NCI-H748 treated with DMSO at 0.1 percent for 48 hours (cell line): ENCODE measurements at regions not wholly inside any gene's neighbourhood (a gene's known extent, or its start where the extent isn't known, plus 50 kb on each side); places are given as distances from the start of the nearest gene placed in this dataset.

Experiments used
- DNase-seq: peaks from one replicate; lab custom pipeline; 2025; lab: John Stamatoyannopoulos, UW

DNA sequence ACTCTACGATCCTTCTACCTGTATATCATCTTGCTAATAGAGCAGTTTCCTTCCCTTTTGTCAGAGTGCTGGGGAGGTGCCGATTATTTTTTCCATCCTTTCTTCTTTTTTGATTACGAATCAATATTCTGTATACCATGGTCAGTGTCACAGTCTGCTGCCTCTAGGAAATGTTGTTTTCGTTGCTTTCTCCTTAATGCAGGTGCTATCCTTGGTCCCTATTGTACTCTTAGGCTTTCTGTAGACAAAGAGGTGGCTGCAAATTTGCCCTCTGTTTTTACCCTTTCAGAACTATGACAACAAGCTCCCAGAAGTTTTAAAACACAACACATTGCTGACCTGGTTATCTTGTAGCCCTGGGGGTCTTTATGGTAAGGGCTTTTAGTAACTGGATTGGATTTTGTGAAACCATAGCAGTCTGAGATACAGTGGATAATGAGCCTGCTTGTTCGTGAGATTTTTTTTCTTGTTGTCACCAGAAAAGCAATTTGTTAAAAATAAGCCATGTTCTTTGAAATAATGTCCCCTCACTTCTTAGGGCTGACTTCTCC lies 430.3 kb upstream of the TPM1 start:
- no peak for DNase-seq

DNA sequence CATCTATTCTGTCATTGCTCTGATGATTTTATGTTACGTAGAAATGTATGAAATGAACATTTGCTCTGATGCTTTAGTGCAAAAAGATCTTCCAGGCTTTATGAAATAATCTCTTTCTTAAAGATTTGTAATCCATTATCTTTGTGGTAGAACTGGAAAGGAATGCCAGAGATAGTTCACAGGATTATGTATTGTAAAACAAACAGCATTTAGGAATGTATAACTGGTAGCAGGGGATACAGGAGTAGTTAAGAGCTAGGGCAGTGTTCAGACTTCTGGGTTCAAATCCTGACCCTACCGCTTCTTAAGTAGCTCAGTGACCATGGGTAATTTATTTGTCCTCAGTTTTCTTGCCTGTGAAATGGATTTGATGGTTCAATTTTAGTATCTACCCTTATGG lies 429.8 kb upstream of the TPM1 start:
- DNase-seq: no peak

DNA sequence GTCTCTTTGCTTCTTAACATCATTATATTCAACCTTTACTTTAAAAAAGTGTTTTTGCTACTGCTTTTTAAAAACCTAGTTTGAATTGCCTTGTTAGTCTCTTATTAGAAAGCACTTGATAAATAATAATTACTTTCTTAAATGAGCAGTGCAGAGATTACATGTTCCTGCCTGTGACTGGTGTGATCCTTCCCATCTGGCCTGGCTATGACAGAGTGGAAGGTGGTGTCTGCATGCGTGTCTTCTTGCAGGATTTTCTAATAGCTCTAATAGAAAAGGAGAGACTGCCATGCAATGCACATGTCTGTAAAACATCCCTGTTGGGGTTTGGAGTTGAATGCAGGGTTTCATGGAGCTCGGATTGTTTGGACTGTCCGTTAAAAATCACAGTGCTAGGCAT lies 425.8 kb upstream of the TPM1 start:
- no peak for DNase-seq

DNA sequence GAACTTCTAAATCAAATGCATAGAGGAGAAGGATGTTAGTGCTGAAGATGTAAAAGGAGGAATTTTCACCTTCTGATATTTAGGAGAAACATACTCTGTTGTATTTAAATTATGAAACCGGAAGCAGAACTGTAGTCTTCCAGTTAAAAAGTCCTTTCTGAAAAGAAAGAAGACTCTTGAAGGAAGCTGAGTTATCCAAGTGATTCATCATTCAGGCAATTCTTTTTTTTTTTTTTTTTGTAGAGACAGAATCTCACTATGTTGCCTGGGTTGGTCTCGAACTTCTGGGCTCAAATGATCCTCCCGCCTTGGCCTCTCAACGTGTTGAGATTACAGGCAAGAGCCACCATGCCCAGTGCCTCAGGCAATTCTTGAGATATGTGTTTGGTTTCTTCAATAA lies 424.8 kb upstream of the TPM1 start:
- DNase-seq: no peak

DNA sequence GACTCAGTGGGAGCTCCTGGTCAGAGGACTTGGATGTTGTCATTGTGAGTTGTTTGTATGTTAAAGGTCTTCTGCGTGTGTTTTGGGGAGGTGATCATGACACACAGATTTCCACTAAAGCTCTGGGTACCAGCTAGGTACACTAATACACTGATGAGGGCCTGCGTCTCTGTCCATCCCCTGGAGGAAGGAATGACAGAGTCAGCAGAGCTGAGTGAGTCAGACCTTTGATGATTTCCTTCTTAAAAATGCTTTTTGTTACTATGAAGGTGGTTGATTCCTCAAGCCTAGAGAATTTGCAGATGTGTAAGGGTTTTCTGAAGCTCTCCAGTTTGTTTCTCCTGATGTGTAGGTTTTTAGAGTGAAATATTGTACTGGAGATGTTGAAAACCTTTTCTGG lies 424.1 kb upstream of the TPM1 start:
- no peak for DNase-seq

DNA sequence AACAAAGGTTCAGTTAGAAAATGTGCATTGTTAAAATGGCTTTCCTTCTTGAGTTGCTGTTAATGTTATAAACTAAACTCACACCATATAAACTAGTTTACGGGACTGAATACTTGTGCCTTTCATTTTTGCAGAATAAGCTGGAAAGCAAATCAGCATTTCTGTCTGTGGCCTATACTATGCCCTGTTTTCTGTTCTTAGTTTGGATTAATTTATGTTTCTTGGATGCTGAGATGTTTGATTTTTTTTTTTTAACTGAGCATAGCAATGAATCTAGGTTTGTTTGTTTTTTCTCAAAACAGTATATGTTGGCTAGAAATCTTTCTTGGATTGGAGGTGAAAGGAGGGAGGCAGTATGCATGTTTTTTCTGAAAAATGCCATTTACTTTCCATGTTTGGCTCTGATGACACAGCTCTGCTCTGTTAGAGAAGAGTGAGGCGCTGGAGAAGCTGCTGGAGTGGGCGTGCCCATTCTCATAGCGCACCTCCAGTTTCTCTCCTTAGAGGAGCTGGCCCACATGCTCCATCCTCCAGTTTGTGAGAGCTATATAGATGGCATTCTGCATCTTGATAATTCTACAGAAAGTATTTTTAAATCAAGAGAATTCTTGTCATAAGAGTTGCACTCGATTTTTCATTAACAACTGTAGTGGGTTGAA lies 423.6 kb upstream of the TPM1 start:
- DNase-seq: no peak

DNA sequence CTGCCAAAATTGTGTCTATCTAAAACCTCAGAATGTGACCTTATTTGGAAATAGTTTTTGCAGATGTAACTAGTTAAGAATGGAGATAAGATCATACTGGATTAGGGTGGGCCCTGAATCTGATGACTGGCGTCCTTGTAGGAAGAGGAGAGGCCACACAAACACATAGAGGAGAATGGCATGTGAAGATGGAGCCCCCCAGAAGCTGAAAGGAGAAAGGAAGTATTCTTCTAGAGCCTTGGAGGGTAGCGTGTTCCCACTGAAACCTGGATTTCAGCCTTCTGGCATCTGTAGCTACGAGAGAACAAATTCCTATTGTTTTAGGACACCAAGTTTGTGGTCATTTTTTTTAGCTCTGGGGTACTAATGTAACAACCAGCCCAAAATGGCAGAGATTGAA lies 423.0 kb upstream of the TPM1 start:
- no peak for DNase-seq

DNA sequence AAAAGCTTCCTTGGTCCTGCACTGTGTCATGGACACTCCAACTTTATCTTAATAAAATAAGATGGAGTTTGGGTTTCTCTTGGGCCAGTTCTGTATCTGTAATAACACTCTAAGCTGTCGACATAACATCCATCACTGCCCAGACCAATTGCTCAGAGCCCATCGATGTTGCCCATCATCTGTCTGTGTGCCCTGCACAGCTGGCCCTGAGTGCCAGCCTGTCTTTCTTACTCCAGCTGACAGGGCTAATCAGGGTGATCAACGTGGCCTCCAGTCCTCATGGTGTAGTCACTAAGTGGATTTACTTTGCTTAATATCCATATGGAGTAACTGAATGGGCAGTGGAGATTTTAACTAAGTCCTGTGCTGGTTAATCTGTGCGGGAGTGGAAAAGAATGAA lies 419.8 kb upstream of the TPM1 start:
- no peak for DNase-seq

DNA sequence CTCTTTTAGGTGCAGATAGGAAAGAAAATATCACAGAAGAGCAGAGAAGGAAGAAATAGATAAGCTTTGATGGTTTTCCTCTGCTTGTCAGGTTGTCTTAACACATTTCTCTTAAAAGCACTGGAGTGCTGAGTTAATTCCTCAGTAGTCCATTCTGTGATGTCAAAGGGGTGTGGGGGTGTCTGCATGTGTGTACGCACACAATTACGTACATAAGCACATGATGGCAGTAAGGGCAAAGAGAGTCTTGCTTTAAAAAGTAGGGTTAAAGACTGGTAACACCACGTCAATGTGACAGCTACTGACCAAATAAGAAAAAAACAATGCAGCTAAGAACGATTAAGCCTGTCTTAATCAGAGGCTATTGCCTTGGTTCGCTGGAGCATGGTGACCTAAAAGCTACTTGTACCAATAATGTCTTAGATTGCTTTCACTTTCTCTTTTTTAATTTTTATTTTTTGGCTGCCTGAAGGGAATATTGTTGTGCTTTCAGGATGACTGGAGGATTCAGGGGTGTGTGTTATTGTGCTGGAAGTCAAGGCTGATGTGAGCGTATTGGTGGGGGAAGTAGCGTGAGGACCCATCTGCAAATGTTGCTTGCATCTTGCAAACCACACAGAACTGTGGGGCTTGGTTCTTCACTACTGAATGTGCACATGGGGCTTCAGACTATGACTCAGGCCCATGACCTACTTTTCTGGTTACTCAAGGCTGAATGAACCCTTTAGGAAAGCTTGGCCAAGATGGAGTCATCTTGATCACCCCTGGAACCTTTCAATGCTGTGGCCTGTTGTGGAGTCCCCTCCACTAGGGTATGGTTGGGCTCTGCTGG lies 417.8 kb upstream of the TPM1 start:
- no peak for DNase-seq

DNA sequence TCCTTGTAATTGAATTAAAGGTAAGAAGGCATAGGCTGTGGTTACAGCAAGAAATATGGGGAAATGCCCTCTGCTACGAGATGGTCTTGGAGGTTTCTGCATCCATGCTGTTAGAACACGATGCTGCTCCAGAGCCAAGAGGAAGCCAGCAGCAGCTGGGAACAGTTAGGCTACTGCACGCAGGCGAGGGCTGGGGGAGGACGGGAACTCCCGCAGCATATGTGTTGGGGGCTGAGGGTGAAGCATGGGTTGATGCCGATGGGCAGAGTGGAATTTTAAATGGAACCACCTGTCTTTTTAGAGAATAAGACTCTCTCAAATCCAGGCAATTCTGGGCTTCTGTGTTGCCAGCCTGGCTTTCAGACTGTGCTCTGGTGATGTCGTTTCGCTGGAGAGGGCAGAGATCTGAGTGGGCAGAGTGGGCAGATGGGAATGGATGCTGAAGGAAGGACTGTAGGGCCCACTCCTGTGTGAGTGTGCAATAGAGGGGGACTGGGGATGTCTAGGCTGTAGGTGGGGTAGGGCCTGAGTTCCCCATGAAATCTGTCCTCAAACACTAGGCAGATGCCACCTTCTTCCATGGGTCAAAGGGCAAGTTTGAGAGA lies 417.0 kb upstream of the TPM1 start:
- DNase-seq: no peak

DNA sequence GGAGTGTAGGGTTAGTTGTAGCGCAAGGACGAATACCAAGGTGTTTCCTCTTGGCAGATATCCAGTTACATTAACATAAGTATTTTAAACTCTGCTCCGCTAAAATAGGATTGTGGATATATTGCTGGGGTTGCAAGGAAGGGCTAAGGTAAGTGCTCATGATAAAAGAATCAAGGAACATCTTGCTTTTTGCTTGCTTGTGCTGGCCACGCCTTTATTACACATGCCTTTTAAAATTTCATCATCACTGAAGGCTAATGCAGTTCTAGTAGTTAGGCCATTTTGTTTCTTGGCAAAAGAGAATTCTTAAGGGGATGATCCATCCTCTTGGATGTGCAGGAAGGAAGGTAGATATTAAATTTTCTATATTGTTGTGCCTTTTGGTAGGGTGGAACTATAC lies 415.6 kb upstream of the TPM1 start:
- DNase-seq: no peak

DNA sequence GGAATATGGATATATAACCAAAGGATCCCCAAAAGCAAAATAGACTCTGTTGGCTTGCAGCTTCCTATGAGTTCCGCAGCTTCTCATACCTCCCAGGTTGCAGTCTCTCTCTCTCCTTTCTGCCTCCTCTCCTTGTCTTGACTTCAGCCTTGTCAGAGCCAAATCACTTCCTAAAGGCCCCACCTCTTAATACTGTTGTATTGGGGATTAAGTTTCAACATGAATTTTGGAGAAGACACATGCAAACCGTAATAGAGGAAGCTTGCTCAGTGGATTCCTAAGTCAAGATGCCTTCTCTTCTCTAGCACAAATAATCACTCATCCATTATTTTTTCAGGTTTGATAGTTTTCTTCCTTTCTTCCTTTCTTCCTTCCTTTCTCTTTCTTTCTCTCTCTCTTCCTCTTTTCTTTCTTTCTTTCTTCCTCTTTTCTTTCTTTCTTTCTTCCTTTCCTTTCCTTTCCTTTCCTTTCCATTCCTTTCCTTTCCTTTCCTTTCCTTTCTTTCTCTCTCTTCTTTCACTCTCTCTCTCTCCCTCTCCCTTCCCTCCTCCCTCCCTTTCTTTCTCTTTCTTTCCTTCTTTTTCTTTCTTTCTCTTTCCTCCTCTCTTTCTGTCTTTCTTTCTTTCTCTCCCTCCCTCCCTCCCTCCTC lies 411.3 kb upstream of the TPM1 start:
- no peak for DNase-seq

DNA sequence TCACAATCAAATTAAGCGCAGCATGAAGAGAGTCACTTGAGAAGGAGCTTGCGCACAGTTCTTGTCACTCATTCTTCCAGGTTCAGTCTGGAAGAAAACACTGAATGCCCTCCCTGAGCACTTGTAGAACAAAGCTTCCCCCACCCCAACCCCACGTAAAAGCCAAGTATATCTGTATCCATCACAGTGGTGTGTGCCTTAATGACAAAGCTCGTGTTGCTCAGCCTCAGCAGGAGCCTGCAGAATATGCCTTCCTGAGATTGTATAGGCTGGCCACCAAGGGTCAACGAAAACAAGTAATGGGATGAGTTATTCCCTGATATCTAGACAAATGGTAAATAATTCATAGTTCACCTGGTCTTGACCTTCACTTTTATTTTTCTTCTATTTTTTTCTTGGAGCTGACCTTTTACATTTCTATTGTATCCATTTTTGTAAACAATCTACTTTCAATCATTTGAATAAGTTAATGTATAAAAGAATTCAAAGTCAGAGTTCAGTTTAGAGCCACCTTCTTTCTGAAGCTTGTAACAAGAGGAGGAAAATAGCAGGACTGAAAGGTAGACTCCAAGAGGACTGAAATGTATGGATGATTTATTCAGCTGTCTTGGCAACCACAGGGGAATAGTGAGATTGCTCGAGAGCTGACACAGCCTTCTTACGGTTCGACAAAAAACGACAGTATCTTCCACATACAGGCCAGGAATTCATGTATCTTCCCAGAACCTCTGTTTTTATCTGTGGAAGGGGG lies 405.5 kb upstream of the TPM1 start:
- no peak for DNase-seq

DNA sequence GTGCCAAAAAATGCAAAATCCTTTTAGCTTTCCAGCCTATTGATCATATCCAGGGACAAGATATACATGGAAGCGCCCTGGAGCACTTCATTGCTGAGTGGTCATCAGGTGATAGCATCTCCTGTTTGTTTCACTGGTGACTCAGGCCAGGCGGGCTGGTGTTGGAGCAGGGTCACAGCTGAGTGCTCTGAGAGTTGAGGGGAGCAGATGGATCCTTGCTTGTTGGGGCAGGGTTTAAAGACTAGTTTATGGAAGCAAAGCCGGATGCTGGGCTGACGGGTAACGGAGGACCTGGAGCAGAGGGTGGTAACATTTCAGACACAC lies 405.0 kb upstream of the TPM1 start:
- DNase-seq: no peak

DNA sequence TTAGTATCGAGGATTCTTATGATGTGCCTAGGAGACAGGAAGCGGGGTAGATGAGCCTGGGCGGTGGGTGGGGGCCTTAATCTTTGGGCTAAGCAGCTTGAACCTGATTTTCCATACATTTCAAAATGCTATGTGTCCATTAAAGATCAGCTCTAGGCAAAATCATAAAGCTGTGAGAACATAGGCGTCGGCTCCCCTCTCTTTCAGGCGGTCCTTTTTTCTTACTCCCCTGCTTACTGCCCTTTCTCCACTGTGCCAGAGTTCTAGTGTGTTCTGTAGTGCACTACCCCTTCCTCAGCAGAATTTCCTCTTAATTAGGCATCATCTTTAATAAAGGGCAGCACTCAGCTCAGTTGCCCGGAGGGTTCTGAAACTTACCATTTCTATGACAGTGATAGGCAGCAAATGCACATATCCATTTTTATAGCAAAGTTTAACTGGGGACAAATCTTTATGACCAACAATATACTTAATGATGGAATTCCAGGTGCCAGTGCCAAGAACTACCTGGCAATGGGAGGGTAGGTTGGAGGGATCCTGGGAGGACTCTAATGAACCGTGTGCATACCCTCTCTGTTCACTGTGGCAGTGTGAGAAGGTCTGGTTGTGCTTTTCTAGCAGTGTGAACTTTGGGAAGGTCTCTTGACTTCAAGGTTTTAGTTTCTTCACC lies 404.5 kb upstream of the TPM1 start:
- no peak for DNase-seq

DNA sequence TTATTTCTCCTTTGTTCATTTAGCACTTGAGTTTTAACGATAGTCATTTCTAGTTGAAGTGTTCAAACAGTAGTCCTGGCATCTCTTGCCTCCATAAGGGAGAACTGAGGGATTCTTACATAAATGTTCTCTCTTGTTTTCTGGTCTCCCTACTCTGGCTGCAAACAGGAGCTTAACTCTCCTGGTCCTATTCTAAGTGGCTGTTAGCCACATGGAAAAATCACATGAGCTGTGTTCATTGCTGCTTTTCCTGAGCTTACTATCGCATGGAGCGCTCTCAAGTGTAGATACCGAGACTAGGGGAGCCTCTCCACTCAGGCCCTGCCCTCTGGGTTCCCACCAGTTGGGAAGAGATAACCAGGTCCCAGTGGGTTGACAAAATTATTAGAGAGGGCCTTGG lies 403.1 kb upstream of the TPM1 start:
- DNase-seq: no peak

DNA sequence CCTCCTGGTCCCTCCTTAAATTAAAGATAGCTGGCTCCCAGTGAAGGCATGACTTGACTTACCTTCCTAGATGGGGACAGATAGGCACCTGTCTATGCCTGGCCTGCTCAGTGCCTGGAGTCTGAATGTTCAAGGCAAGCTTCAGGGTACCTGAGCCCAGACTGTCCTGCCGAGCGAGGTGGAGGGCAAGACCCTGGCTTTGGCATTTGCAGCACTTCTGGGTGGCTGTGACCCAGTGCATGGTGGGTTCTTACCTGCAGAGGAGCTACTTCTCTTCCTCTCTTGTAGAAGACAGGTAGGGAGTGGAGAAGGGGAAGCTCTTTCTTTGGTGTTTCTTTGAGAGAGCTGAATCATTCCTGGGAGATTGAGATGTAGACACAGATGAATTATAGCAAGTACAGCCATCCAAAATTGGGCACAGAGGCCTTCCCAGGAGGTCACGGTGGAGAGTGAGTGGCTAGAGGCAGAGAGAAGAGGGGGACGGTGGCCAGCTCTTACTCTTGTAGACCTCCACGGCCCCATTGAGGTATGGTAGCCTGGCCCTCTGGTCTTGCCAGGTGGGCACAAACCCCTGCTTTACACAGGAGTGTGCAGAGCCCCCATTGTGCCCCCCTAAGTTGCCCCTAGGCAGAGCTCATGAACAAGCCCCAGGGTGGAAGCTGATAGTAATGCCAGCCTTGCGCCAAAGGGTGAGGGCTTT lies 402.5 kb upstream of the TPM1 start:
- DNase-seq: no peak

DNA sequence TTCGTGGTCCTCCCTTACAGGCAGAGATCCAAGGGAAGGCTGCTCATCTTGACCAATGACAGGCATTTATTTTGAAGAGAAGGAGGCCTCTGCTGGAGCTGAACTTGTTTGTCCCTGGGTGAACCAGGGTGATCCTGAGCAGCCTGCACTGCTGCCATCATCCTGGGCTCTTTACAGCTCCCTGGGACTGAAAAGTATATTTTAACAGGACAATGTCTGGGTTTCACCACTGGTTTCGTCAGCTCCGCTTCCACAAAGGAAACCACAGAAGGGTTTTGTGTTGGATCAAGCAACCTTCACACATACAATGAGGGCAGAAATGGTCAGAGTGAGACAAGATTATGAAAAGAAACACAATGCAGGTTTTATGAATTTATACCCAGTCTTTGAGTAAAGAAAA lies 400.7 kb upstream of the TPM1 start:
- no peak for DNase-seq

DNA sequence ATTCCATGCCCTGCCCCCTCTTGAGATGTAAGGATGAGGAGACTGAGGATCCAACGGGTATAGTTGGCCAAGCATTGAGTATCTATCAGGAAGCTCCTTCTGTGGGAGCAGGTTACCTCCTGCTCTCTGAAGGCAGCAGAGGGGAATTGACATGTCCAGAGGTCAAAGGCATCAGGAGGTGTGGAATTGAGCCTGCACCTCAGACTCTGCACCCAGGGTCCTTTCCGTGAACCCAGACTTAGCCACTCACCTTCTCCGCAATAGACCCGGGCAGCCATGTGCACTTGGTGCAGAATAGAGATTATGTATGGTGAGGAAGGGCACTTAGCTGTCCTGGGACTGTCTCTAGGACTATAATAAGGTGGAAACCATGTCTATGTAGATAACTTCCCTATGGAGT lies 399.0 kb upstream of the TPM1 start:
- DNase-seq: no peak

DNA sequence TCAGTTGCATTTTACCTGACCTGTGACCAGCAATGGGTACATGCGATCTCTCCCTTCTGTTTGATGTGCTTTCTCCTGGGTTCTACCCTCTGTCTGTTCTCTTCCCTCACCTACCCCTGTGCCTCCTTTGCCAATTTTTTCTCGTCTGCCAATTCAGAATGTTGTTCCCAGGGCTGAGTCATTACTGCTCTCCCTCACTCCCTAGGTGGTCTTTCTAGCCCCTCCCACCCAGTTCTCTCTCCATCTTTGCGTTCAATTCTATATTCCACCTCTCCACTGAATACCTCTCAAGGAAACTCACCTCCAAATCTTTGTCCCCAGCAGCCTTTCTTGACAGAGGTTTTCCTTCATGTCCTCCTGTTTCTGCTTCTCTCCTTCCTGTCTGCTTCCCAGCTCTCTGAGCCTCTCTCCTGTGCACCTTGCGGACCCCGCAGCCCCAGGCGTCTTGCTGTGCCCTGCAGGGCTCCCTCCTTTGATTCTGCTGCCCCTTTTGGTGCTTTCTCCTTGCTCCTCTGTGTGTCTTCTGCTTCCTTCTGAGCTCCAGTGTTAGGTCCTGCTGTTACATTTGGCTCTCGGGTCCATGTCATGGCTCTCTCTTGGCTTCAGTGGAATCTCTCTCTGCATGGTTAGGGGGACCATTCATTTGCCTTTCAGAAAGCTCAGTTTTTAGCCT lies 398.2 kb upstream of the TPM1 start:
- no peak for DNase-seq
